ENCODE measurements at regions not wholly inside any gene's neighbourhood (a gene's known extent, or its start where the extent isn't known, plus 50 kb on each side); places are given as distances from the start of the nearest gene placed in this dataset.

- Mint-ChIP-seq H3K27ac (ENCODE audit: unreplicated experiment) (no peak overlapping the region), H3K36me3 (ENCODE audit: low read depth) (peaks cover 13% of the 10 kb centered on the region), H3K4me1 (peaks cover 6% of the 10 kb centered on the region), H3K9me3 (peaks cover 15% of the 10 kb centered on the region), H3K4me3 (no peak overlapping the region), H3K27me3 (ENCODE audit: low read depth) (no peaks in the 10 kb centered on the region)
- DNase-seq (ENCODE audit: low read depth, low spot score) = no peak
- TF ChIP-seq CTCF (conservative IDR thresholded peaks at IDR 0.05) = no peak
Observed at GRCh38 chr20:11311659-11312224, 606.0 kb upstream of the BTBD3 start.

- Mint-ChIP-seq H3K4me1 (peaks cover 10% of the 10 kb centered on the region), H3K9me3 (peaks cover 28% of the 10 kb centered on the region), H3K4me3 (no peak overlapping the region), H3K27ac (ENCODE audit: unreplicated experiment) (no peak overlapping the region), H3K27me3 (ENCODE audit: low read depth) (no peaks in the 10 kb centered on the region), H3K36me3 (ENCODE audit: low read depth) (peaks cover 21% of the 10 kb centered on the region)
- TF ChIP-seq CTCF (conservative IDR thresholded peaks at IDR 0.05) = no peak
- DNase-seq (ENCODE audit: low read depth, low spot score) = no peak
Observed at GRCh38 chr20:11315525-11315924, 602.2 kb upstream of the BTBD3 start.

GRCh38 chr20:11316244-11316643 is 601.4 kb upstream of the BTBD3 start:
- Mint-ChIP-seq H3K4me1 (peaks cover 10% of the 10 kb centered on the region), H3K27ac (ENCODE audit: unreplicated experiment) (no peak overlapping the region)

GRCh38 chr20:11320033-11320432 is 597.7 kb upstream of the BTBD3 start:
- H3K4me1 Mint-ChIP-seq = peaks cover 10% of the 10 kb centered on the region
- no peak for TF ChIP-seq CTCF (conservative IDR thresholded peaks at IDR 0.05)
- H3K9me3 Mint-ChIP-seq = peaks cover 29% of the 10 kb centered on the region

More at GRCh38 chr20:11316244-11316643, 601.4 kb upstream of the BTBD3 start:
- no peak overlapping the region for H3K4me3 Mint-ChIP-seq
- H3K27me3 Mint-ChIP-seq (ENCODE audit: low read depth) = no peaks in the 10 kb centered on the region
- H3K36me3 Mint-ChIP-seq (ENCODE audit: low read depth) = peaks cover 25% of the 10 kb centered on the region
- DNase-seq (ENCODE audit: low read depth, low spot score) = no peak
- H3K9me3 Mint-ChIP-seq = peaks cover 28% of the 10 kb centered on the region
- TF ChIP-seq CTCF (conservative IDR thresholded peaks at IDR 0.05) = no peak

GRCh38 chr20:11323816-11324215 is 593.9 kb upstream of the BTBD3 start:
- DNase-seq (ENCODE audit: low read depth, low spot score) = no peak
- Mint-ChIP-seq H3K9me3 (peaks cover 20% of the 10 kb centered on the region), H3K36me3 (ENCODE audit: low read depth) (peaks cover 16% of the 10 kb centered on the region), H3K4me1 (no peaks in the 10 kb centered on the region), H3K27ac (ENCODE audit: unreplicated experiment) (no peak overlapping the region), H3K27me3 (ENCODE audit: low read depth) (no peaks in the 10 kb centered on the region), H3K4me3 (no peak overlapping the region)
- no peak for TF ChIP-seq CTCF (conservative IDR thresholded peaks at IDR 0.05)

More at GRCh38 chr20:11320033-11320432, 597.7 kb upstream of the BTBD3 start:
- Mint-ChIP-seq H3K4me3 (no peak overlapping the region), H3K36me3 (ENCODE audit: low read depth) (peaks cover 26% of the 10 kb centered on the region), H3K27ac (ENCODE audit: unreplicated experiment) (no peak overlapping the region), H3K27me3 (ENCODE audit: low read depth) (no peaks in the 10 kb centered on the region)
- no peak for DNase-seq (ENCODE audit: low read depth, low spot score)

All from neural crest cell (in vitro differentiated cells).